Activated naive CD4-positive, alpha-beta T cell treated with anti-CD3 and anti-CD28 coated beads, Interleukin-2, amount 50 U/mL, for 72 hours (primary cell): ENCODE measurements at regions not wholly inside any gene's neighbourhood (a gene's known extent, or its start where the extent isn't known, plus 50 kb on each side); places are given as distances from the start of the nearest gene placed in this dataset.
"Not testable (repeated sequence)": the region's sequence is repeated elsewhere in the genome, so short reads cannot be mapped to it uniquely, and the experiment has no call there.

ENCODE experiments used
- ATAC-seq, 2 donors: fragments of 150-1000 bp; cut with Tn5 transposase; 2 replicates each; pipeline ENCODE4 v1.10.0; 2021; ENCODE audit warnings: mild to moderate bottlenecking in 2 of 2, moderate library complexity in 2 of 2
- DNase-seq, 2 donors: peaks; one replicate each; pipeline ENCODE4 v3.0.0; 2021 to 2022; ENCODE audit warnings: low spot score in 2 of 2
- H3K27ac Mint-ChIP-seq, 2 donors: one replicate each; pipeline ENCODE4 v1.8.0; 2022; ENCODE audit warnings: mild to moderate bottlenecking in 2 of 2, mixed read lengths in 2 of 2
- H3K36me3 Mint-ChIP-seq, 2 donors: one replicate each; pipeline ENCODE4 v1.8.0; 2022; ENCODE audit warnings: mixed read lengths in 2 of 2
- H3K9me3 Mint-ChIP-seq, 2 donors: one replicate each; pipeline ENCODE4 v1.8.0; 2022; ENCODE audit warnings: mixed read lengths in 2 of 2

DNA sequence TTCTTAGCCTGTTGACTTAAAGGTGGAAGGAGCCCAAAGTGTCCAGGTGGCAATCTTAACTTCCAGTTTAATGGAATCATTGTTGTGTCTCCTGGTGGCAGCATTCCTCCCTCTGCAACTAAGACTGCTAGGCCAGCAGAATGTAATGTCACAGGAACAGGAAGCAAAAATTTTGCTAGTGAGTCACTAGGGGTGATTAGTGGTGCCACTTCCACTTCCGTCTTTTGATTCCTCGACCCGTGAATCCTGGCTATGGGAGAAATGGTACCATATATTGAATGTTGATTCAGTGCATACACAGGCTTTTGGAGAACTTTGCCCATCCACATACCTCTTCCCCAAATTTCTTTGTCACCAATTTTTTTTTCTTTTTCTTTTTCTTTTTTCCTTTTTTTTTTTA lies 661.4 kb downstream of the TAF11L14 start:
- not testable (repeated sequence) for DNase-seq

GRCh38 chr5:18299166-18299565 lies 664.9 kb downstream of the TAF11L14 start:
- DNase-seq (no peak), ATAC-seq (no peak)
- H3K36me3 Mint-ChIP-seq, result peaks cover 0 to 4% of the 10 kb centered on the region in 2 donors
- H3K9me3 Mint-ChIP-seq, result peaks cover 3 to 5% of the 10 kb centered on the region in 2 donors
- no peak overlapping the region for H3K27ac Mint-ChIP-seq

More for the DNA sequence above, 661.4 kb downstream of the TAF11L14 start:
- not testable (repeated sequence) for H3K9me3 Mint-ChIP-seq, H3K36me3 Mint-ChIP-seq, H3K27ac Mint-ChIP-seq, ATAC-seq

- ATAC-seq (no peak), DNase-seq (no peak)
- Mint-ChIP-seq H3K27ac (no peak overlapping the region), H3K36me3 (no peaks in the 10 kb centered on the region), H3K9me3 (peaks cover 0 to 3% of the 10 kb centered on the region in 2 donors)
Measured at GRCh38 chr5:18305288-18305924, 671.1 kb downstream of the TAF11L14 start.

DNA sequence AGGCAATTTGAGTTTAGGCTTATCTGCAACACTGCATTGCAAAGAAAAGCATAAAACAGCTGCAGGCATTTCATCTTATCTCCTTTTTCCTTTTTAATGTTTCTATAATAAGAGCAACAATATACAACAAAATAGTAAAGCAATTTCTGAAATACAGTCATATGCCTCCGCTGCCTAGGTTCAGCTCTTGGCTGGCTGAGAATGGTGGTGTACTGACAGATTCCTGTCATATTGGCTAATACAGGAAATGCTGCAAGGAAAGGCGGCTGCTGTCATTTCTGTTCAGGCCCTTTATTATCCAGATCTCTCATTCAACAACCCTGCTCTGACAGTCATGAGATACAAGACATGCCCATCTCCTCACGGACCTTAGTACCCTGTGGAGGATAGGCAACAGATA lies 677.0 kb downstream of the TAF11L14 start:
- DNase-seq (no peak), ATAC-seq (no peak)
- Mint-ChIP-seq H3K27ac (no peak overlapping the region), H3K9me3 (no peaks in the 10 kb centered on the region), H3K36me3 (no peaks in the 10 kb centered on the region)

DNA sequence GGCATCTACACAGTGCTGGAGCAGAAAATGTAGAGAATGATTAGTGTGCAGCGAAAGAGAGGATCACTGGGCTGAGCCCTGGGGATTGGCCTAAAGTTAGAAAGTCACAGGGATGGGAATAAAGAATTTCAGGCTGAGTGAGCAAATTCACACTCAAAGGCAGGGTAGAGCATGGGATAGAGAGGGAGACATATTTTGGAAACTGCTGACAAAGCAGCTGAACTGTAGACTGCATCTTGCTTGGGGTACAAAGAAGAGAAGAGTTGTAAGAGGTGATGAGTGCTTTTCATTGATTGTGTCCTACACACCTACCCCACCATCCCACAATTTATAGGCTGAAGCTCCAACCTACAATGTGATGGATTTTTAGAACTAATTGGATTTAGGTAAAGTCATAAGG lies 677.8 kb downstream of the TAF11L14 start:
- ATAC-seq, result no peak
- no peaks in the 10 kb centered on the region for H3K9me3 Mint-ChIP-seq
- DNase-seq, result no peak
- H3K36me3 Mint-ChIP-seq, result no peaks in the 10 kb centered on the region
- no peak overlapping the region for H3K27ac Mint-ChIP-seq

GRCh38 chr5:18314192-18314778 lies 680.0 kb downstream of the TAF11L14 start:
- Mint-ChIP-seq H3K36me3 (no peaks in the 10 kb centered on the region), H3K9me3 (no peaks in the 10 kb centered on the region), H3K27ac (no peak overlapping the region)
- ATAC-seq (no peak), DNase-seq (no peak)

GRCh38 chr5:18321262-18321942 lies 687.1 kb downstream of the TAF11L14 start:
- peaks cover 3 to 9% of the 10 kb centered on the region in 2 donors for H3K9me3 Mint-ChIP-seq
- no peak for DNase-seq
- H3K36me3 Mint-ChIP-seq, result no peaks in the 10 kb centered on the region
- no peak overlapping the region for H3K27ac Mint-ChIP-seq
- no peak for ATAC-seq

DNA sequence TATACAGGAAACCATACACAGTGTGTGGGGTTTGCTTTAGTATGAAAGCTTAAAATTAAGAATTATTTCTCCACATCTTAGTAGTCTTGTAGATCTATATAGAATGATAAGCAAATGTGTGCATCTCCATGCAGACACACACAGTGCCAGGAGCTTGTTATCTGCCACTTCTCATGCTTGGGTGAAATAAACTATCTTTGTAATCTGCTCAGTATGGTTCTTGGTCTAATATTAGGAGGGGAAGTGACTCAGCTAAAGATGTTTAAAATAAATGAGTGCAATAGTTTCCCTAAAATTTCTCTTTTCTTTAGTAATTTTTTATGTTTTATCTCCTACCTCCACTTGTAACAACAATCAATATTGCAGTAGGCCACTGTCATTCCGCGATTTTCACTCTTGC lies 689.6 kb downstream of the TAF11L14 start:
- Mint-ChIP-seq H3K36me3 (no peaks in the 10 kb centered on the region), H3K9me3 (peaks cover 3 to 9% of the 10 kb centered on the region in 2 donors), H3K27ac (no peak overlapping the region)
- DNase-seq (no peak), ATAC-seq (no peak)

DNA sequence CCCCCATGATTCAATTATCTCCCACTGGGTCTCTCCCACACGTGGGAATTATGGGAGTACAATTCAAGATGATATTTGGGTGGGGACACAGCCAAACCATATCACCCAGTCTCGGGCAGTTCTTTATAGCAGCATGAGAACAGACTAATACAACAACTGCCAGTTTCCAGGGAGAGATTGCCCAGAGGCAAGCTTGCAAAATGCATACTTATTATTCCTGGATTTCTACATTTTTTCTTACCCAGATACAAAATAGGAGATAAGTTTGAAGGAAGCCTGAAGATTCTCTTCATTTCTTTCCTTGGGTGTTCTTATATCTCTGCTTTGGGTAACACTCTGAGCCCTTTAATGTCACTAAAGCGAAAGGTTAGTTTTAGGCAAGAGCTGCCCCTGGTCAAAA lies 691.2 kb downstream of the TAF11L14 start:
- ATAC-seq (no peak), DNase-seq (no peak)
- Mint-ChIP-seq H3K36me3 (no peaks in the 10 kb centered on the region), H3K9me3 (peaks cover 3 to 9% of the 10 kb centered on the region in 2 donors), H3K27ac (no peak overlapping the region)

GRCh38 chr5:18329328-18329727 lies 695.1 kb downstream of the TAF11L14 start:
- H3K36me3 Mint-ChIP-seq, result no peaks in the 10 kb centered on the region
- H3K27ac Mint-ChIP-seq, result no peak overlapping the region
- peaks cover 9% of the 10 kb centered on the region in 2 donors for H3K9me3 Mint-ChIP-seq
- ATAC-seq, result no peak
- DNase-seq, result no peak

- no peak for DNase-seq
- Mint-ChIP-seq H3K36me3 (no peaks in the 10 kb centered on the region), H3K27ac (no peak overlapping the region), H3K9me3 (peaks cover 0 to 7% of the 10 kb centered on the region in 2 donors)
- no peak for ATAC-seq
Measured at GRCh38 chr5:18333841-18334240, 699.6 kb downstream of the TAF11L14 start.

DNA sequence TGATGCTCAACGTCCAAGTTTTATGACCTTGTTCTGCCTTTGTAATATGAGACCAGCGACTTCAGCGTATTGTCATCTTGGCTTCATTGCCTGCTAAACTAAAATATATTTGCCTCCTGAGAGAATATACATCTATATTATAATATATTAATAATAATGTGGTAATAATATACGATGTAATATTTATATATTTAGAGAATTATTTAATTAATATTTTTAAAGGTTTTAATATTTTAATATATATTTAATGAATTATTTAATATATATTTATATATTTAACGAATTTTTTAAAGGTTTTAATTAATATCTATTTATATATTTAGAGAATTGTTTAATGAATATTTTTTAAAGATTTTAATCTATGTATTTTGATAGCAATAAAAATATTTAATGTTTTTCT lies 700.7 kb downstream of the TAF11L14 start:
- Mint-ChIP-seq H3K27ac (no peak overlapping the region), H3K9me3 (peaks cover 0 to 7% of the 10 kb centered on the region in 2 donors), H3K36me3 (no peaks in the 10 kb centered on the region)
- no peak for DNase-seq
- ATAC-seq, result no peak

DNA sequence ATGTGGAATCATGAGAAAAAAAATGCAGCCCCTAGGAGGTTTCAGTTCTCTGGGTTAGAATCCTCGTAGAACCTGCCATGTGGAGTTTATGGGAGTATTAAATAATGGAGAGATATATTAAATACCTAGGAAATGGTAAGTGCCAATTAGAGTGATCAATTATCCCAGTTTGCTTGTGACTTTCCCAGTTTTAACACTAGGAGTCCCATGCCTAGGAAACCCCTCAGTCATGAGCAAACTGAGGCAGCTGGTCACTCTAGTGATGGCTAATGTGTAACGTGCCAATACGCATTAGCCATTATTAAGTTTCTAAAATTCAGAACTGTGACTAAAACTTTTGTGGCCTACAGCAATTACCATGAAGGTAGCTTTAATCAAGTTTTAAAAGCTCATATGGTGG lies 720.6 kb downstream of the TAF11L14 start:
- DNase-seq (no peak), ATAC-seq (no peak)
- Mint-ChIP-seq H3K27ac (no peak overlapping the region), H3K9me3 (peaks cover 4 to 5% of the 10 kb centered on the region in 2 donors), H3K36me3 (no peaks in the 10 kb centered on the region)

DNA sequence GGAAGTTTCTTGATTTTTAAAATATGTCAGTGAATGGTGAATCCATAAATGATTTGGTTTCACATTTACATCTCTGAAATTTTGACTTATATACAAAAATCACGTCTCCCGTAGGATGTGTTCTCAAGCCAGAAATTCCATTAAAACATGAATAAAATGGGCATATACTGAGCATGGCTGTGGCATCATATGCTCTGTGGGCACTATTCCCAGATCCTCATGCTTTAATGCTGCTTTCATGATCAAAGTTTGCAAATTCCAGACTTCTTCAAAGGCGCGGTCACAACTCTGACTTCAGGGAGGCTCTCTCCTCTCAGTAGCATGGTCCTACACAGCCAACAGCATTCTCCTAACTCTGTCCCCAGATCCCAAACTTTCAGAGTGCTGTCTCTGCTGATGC lies 723.2 kb downstream of the TAF11L14 start:
- Mint-ChIP-seq H3K36me3 (no peaks in the 10 kb centered on the region), H3K27ac (no peak overlapping the region), H3K9me3 (peaks cover 3 to 5% of the 10 kb centered on the region in 2 donors)
- ATAC-seq, result no peak
- DNase-seq, result no peak

DNA sequence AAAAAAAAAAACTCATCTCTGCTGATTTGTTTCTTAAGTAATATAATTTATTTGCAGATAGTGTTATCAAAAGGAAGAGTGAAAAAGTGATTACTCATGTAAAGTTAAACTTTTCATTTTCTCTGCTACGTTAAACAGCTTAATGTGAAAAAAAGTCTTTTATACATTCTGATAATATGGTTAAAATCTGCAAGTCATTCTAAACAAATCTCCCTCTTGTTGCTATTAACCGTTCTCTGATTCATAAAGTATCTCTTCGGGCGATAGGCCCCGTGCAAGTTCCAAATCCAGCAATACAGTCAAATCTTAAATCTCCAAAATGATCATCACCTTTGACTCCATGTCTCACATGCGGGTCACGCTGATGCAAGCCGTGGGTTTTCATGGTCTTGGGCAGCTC lies 732.0 kb downstream of the TAF11L14 start:
- no peaks in the 10 kb centered on the region for H3K36me3 Mint-ChIP-seq
- H3K9me3 Mint-ChIP-seq, result peaks cover 16 to 20% of the 10 kb centered on the region in 2 donors
- no peak for DNase-seq
- H3K27ac Mint-ChIP-seq, result no peak overlapping the region
- ATAC-seq, result no peak

GRCh38 chr5:18370531-18370930 lies 736.3 kb downstream of the TAF11L14 start:
- Mint-ChIP-seq H3K27ac (no peak overlapping the region), H3K9me3 (peaks cover 19% of the 10 kb centered on the region in 2 donors), H3K36me3 (peaks cover 0 to 4% of the 10 kb centered on the region in 2 donors)
- ATAC-seq (no peak), DNase-seq (no peak)

GRCh38 chr5:18375641-18376040 lies 741.4 kb downstream of the TAF11L14 start:
- H3K9me3 Mint-ChIP-seq, result peaks cover 16 to 17% of the 10 kb centered on the region in 2 donors
- no peak overlapping the region for H3K27ac Mint-ChIP-seq
- H3K36me3 Mint-ChIP-seq, result peaks cover 0 to 4% of the 10 kb centered on the region in 2 donors
- ATAC-seq (no peak), DNase-seq (no peak)

GRCh38 chr5:18378066-18378465 lies 743.8 kb downstream of the TAF11L14 start:
- no peak for DNase-seq
- Mint-ChIP-seq H3K36me3 (peaks cover 0 to 4% of the 10 kb centered on the region in 2 donors), H3K9me3 (peaks cover 16 to 17% of the 10 kb centered on the region in 2 donors), H3K27ac (no peak overlapping the region)
- ATAC-seq, result no peak
